A673 (cell line): ENCODE measurements at regions not wholly inside any gene's neighbourhood (a gene's known extent, or its start where the extent isn't known, plus 50 kb on each side); places are given as distances from the start of the nearest gene placed in this dataset.

Experiments used
- CTCF ChIP-seq: fragments of 300-800, 200-600 bp; sonication (generic); conservative IDR thresholded peaks from 2 replicates; pipeline ENCODE4 v1.5.1; 2017; ENCODE audit warnings: low read depth, mild to moderate bottlenecking, antibody characterized with exemption, low read length, moderate library complexity, mixed read lengths
- EZH2 ChIP-seq: fragments of 200-600 bp; sonication (generic); IDR thresholded peaks from 2 replicates; pipeline ENCODE4 v1.6.1; 2017; ENCODE audit warnings: borderline replicate concordance, low read depth, mild to moderate bottlenecking, mixed read lengths, antibody characterized with exemption, low read length; ENCODE audit not compliant: poor library complexity, severe bottlenecking

- no peak for TF ChIP-seq CTCF
- no peak for TF ChIP-seq EZH2
Measured at GRCh38 chr12:75571656-75572205, 60.3 kb upstream of the KRR1 start.
